ENCODE measurements at regions not wholly inside any gene's neighbourhood (a gene's known extent, or its start where the extent isn't known, plus 50 kb on each side); places are given as distances from the start of the nearest gene placed in this dataset.

DNA sequence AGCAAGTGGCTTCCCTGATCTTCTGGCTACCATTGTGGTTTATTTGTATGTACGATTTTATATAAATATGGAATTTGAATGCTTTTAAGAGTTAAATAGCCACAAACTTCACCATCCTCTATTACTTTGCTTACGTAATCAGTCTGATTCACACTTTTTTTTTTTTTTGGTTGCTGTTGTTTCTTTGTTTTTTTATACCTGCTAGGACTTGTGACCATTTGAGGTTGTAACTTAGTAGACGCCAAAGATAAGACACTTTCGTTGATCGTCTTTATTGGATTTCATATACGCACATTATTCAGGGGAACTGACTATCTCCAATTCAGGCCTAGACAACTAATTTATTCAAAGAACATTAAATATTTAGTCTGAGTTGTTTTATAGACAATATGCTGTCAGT lies 559.0 kb downstream of the CBLN4 start:
- Histone ChIP-seq H3K4me1 (no peaks in the 10 kb centered on the region), H3K36me3 (no peaks in the 10 kb centered on the region), H3K27ac (no peak overlapping the region), H3K27me3 (replicated peaks in 1 of 7) (no peaks in the 10 kb centered on the region), H3K4me3 (no peak overlapping the region), H3K9me3 (no peaks in the 10 kb centered on the region)
- WGBS, 5 donors = 68 to 78% (median 72%) methylated on average over 6 of the region's 6 CpGs
- no peak for DNase-seq
- TF ChIP-seq, protein P1, sequence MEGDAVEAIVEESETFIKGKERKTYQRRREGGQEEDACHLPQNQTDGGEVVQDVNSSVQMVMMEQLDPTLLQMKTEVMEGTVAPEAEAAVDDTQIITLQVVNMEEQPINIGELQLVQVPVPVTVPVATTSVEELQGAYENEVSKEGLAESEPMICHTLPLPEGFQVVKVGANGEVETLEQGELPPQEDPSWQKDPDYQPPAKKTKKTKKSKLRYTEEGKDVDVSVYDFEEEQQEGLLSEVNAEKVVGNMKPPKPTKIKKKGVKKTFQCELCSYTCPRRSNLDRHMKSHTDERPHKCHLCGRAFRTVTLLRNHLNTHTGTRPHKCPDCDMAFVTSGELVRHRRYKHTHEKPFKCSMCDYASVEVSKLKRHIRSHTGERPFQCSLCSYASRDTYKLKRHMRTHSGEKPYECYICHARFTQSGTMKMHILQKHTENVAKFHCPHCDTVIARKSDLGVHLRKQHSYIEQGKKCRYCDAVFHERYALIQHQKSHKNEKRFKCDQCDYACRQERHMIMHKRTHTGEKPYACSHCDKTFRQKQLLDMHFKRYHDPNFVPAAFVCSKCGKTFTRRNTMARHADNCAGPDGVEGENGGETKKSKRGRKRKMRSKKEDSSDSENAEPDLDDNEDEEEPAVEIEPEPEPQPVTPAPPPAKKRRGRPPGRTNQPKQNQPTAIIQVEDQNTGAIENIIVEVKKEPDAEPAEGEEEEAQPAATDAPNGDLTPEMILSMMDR (IDR thresholded peaks at IDR 0.05 in 8 of 11, conservative IDR thresholded peaks at IDR 0.05 in 3 of 11) = no peak
- no peak for TF ChIP-seq POLR2AphosphoS5 (IDR thresholded peaks at IDR 0.05)
- no peak for TF ChIP-seq POLR2A (IDR thresholded peaks at IDR 0.05)
- intact Hi-C loops (cut with DNase I; ENCODE audit: low total_unique reads) = no loop called here

DNA sequence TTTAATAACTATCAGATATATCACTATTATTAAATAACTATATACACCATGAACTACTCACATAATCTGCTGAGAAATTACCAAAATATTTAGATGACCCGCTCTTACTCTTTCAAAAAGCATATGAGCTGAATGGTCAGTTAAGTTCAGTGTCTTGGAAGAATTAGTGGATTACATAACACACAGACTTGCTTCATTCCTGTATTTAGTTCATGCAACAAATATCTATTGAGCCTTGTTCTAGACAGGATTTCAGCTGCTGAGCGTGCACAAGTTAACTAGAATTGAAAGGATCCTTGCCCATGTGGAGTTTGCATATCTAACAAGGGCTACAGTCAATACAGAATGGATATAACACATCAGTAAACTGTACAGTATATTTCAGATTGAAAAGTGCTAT lies 566.2 kb downstream of the CBLN4 start:
- no peaks in the 10 kb centered on the region for H3K36me3 ChIP-seq
- TF ChIP-seq, protein P1 (IDR thresholded peaks at IDR 0.05 in 8 of 11, conservative IDR thresholded peaks at IDR 0.05 in 3 of 11) = no peak
- TF ChIP-seq POLR2A (IDR thresholded peaks at IDR 0.05) (no peak), POLR2AphosphoS5 (IDR thresholded peaks at IDR 0.05) (no peak)
- 67 to 75% (median 73%) methylated on average over 2 of the region's 2 CpGs for WGBS, 5 donors
- no peak overlapping the region for H3K4me3 ChIP-seq
- intact Hi-C loops (cut with DNase I; ENCODE audit: low total_unique reads) = no loop called here
- H3K9me3 ChIP-seq = no peaks in the 10 kb centered on the region
- H3K4me1 ChIP-seq = no peaks in the 10 kb centered on the region
- no peak for DNase-seq
- no peaks in the 10 kb centered on the region for H3K27me3 ChIP-seq (replicated peaks in 1 of 7)
- no peak overlapping the region for H3K27ac ChIP-seq

GRCh38 chr20:55437798-55438415 lies 567.4 kb downstream of the CBLN4 start:
- no peaks in the 10 kb centered on the region for H3K9me3 ChIP-seq
- TF ChIP-seq POLR2A (IDR thresholded peaks at IDR 0.05) (no peak), POLR2AphosphoS5 (IDR thresholded peaks at IDR 0.05) (no peak)
- TF ChIP-seq, protein P1 (IDR thresholded peaks at IDR 0.05 in 8 of 11, conservative IDR thresholded peaks at IDR 0.05 in 3 of 11) = no peak
- WGBS, 5 donors = 60 to 76% (median 66%) methylated on average over 6 of the region's 6 CpGs
- H3K4me3 ChIP-seq = no peak overlapping the region
- H3K36me3 ChIP-seq = no peaks in the 10 kb centered on the region
- intact Hi-C loops (cut with DNase I; ENCODE audit: low total_unique reads) = no loop called here
- H3K4me1 ChIP-seq = no peaks in the 10 kb centered on the region
- H3K27me3 ChIP-seq (replicated peaks in 1 of 7) = no peaks in the 10 kb centered on the region
- no peak overlapping the region for H3K27ac ChIP-seq
- no peak for DNase-seq

DNA sequence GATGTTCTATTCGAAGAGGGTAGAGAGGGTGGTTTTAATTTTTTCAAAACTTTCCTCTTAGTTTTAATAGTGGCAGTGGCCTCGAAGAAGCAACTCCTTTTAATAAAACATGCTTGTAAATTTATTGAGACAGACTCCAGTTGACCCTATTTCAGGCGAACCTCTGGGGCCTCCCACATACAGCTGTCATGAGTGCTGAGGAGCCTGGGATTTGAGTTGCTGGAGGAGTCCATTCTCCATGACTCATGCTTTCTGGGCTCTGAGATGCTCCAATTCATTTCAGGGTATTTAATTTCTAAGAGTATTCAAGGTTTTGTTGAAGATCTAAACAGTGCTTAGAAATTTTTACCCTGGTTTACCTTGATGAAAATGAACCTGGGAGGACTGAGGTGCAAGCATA lies 580.4 kb downstream of the CBLN4 start:
- Histone ChIP-seq H3K4me3 (no peak overlapping the region), H3K27me3 (replicated peaks in 1 of 7) (no peaks in the 10 kb centered on the region), H3K4me1 (no peaks in the 10 kb centered on the region), H3K36me3 (no peaks in the 10 kb centered on the region), H3K9me3 (no peaks in the 10 kb centered on the region), H3K27ac (no peak overlapping the region)
- 52 to 83% (median 56%) methylated on average over 3 of the region's 3 CpGs for WGBS, 5 donors
- no peak for TF ChIP-seq POLR2A (IDR thresholded peaks at IDR 0.05)
- intact Hi-C loops (cut with DNase I; ENCODE audit: low total_unique reads) = no loop called here
- DNase-seq = no peak

DNA sequence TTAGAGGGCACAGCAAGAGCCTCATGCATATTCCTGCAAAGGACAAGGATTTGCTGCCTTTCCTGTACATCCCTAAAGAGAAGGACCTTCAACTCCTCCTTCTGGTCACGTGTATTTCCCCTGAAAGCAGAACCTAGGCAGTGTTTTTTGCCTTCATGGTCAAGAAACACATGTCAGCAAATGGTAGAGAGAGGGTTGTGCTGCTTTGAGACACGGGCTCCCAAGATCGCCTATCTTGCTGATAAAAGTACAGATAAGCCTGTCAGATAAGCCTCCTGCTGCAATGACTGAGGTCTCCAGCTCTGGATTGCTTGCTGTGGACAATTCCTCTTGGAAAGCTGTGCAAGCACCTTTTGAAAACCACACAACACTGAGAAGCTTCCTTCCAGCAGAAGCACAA lies 580.8 kb downstream of the CBLN4 start:
- intact Hi-C loops (cut with DNase I; ENCODE audit: low total_unique reads) = no loop called here
- H3K27me3 ChIP-seq (replicated peaks in 1 of 7) = no peaks in the 10 kb centered on the region
- no peak overlapping the region for H3K4me3 ChIP-seq
- TF ChIP-seq, protein P1 (IDR thresholded peaks at IDR 0.05 in 8 of 11, conservative IDR thresholded peaks at IDR 0.05 in 3 of 11) = no peak
- TF ChIP-seq POLR2A (IDR thresholded peaks at IDR 0.05) = no peak
- no peak for TF ChIP-seq POLR2AphosphoS5 (IDR thresholded peaks at IDR 0.05)
- DNase-seq = no peak
- no peaks in the 10 kb centered on the region for H3K36me3 ChIP-seq
- H3K9me3 ChIP-seq = no peaks in the 10 kb centered on the region
- 18 to 54% (median 39%) methylated on average over 3 of the region's 3 CpGs for WGBS, 5 donors
- H3K27ac ChIP-seq = no peak overlapping the region
- H3K4me1 ChIP-seq = no peaks in the 10 kb centered on the region

All from spleen (tissue), 11 donors.